ENCODE measurements at regions not wholly inside any gene's neighbourhood (a gene's known extent, or its start where the extent isn't known, plus 50 kb on each side); places are given as distances from the start of the nearest gene placed in this dataset.
"Not testable (repeated sequence)": the region's sequence is repeated elsewhere in the genome, so short reads cannot be mapped to it uniquely, and the experiment has no call there.

DNA sequence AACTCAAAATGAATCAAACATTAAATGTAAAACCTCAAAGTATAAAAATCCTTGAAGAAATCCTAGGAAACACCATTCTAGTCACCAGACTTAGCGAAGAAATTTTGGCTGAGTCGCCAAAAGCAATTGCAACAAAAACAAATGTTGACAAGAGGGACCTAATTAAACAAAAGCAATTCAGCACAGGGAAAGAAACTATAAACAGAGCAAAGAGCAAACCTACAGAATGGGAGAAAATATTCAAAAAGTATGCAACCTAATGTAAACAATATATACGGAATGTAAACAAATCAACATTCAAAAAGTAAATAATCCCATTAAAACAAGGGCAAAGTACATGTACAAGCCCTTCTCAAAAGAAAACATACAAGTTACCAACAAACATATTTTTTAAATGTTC lies 974.7 kb downstream of the TRAM1L1 start:
- Mint-ChIP-seq H3K4me1 (no peaks in the 10 kb centered on the region), H3K9me3 (no peaks in the 10 kb centered on the region), H3K4me3 (no peak overlapping the region), H3K36me3 (no peaks in the 10 kb centered on the region), H3K27me3 (no peaks in the 10 kb centered on the region), H3K27ac (no peak overlapping the region)
- DNase-seq: no peak
- no peak for ATAC-seq (ENCODE audit: low read depth)
- POLR2A ChIA-PET: no interaction called here

DNA sequence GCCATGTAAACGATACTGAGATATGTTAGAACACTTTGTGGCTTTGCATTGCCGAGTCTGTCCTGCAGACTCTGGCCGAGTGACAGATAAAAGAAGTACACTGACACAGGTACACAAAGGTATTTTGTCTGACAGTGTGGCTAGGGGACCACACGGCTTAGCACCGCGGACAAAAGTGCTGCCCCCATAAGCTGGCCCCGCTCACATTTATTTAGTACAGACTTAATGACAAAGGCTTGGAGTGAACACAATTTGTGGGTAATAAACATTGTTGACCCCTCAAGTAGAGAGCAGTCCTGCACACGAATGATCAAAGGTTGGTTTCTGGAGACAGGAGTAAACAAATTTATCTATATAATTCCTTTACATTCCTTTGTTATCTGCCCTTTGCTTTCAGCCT lies 976.8 kb downstream of the TRAM1L1 start:
- POLR2A ChIA-PET: no interaction called here
- no peak for ATAC-seq (ENCODE audit: low read depth)
- no peaks in the 10 kb centered on the region for H3K36me3 Mint-ChIP-seq
- no peak overlapping the region for H3K27ac Mint-ChIP-seq
- no peaks in the 10 kb centered on the region for H3K27me3 Mint-ChIP-seq
- H3K4me1 Mint-ChIP-seq: no peaks in the 10 kb centered on the region
- no peak overlapping the region for H3K4me3 Mint-ChIP-seq
- H3K9me3 Mint-ChIP-seq: no peaks in the 10 kb centered on the region
- no peak for DNase-seq

DNA sequence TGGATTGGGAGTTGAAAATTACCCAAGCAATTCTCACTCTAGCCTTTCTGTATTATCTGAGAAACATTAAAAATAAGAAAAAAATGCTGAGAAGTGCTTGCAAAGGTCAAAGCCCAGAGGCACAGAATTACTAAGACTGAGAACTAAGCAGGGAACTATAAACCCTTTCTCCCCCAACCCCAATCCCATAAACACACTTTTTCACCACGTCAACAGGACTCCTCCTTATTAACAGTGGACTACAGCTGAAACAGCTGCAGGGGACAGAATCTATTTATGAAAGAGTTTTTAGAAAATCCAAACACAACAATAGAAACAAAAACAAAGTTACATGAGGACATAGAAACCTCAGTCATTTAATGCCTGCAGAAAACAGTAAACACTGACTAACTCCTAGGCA lies 984.1 kb downstream of the TRAM1L1 start:
- POLR2A ChIA-PET: no interaction called here
- DNase-seq (no peak), ATAC-seq (ENCODE audit: low read depth) (no peak)
- no peaks in the 10 kb centered on the region for H3K27me3 Mint-ChIP-seq
- no peaks in the 10 kb centered on the region for H3K4me1 Mint-ChIP-seq
- H3K9me3 Mint-ChIP-seq: peaks cover 10% of the 10 kb centered on the region
- no peaks in the 10 kb centered on the region for H3K36me3 Mint-ChIP-seq
- H3K4me3 Mint-ChIP-seq: no peak overlapping the region
- no peak overlapping the region for H3K27ac Mint-ChIP-seq

DNA sequence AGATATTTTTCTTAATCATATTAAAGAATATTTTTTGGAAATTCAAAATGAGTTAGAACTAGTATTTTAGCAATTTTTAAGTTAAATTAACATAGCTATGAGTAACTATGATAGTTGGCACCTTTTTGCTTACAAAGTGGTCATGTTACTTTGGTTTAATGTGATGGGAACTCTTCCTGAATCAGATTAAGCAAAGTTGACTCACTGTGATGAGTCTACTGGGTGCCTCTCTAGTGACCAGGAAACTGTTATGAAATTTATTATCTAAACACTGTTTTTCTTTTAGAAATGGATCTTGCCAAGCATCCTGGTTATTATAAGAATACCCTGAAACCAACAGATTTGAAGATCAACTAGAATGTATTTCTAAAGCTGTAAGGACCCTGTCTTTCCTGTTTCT lies 985.8 kb downstream of the TRAM1L1 start:
- DNase-seq (no peak), ATAC-seq (ENCODE audit: low read depth) (no peak)
- H3K27me3 Mint-ChIP-seq: no peaks in the 10 kb centered on the region
- no peaks in the 10 kb centered on the region for H3K4me1 Mint-ChIP-seq
- H3K36me3 Mint-ChIP-seq: no peaks in the 10 kb centered on the region
- POLR2A ChIA-PET: no interaction called here
- H3K4me3 Mint-ChIP-seq: no peak overlapping the region
- no peak overlapping the region for H3K27ac Mint-ChIP-seq
- peaks cover 10% of the 10 kb centered on the region for H3K9me3 Mint-ChIP-seq

DNA sequence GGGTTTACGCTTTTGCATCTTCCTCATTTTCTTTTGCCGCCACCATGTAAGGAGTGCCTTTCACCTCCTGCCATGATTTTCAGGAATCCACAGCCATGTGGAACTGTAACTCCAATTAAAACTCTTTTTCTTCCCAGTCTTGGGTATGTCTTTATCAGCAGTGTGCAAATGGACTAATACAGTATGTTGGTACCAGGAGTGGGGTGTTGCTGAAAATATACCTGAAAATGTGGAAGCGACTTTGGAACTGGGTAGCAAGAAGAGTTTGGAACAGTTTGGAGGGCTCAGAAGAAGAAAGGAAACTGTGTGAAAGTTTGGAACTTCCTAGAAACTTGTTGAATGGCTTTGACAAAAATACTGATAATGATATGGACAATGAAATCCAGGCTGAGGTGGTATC lies 983.9 kb upstream of the NDST4 start:
- H3K36me3 Mint-ChIP-seq; H3K4me1 Mint-ChIP-seq; H3K4me3 Mint-ChIP-seq; POLR2A ChIA-PET; ATAC-seq (ENCODE audit: low read depth); DNase-seq; H3K27ac Mint-ChIP-seq; H3K27me3 Mint-ChIP-seq: not testable (repeated sequence)
- peaks cover 10% of the 10 kb centered on the region for H3K9me3 Mint-ChIP-seq

DNA sequence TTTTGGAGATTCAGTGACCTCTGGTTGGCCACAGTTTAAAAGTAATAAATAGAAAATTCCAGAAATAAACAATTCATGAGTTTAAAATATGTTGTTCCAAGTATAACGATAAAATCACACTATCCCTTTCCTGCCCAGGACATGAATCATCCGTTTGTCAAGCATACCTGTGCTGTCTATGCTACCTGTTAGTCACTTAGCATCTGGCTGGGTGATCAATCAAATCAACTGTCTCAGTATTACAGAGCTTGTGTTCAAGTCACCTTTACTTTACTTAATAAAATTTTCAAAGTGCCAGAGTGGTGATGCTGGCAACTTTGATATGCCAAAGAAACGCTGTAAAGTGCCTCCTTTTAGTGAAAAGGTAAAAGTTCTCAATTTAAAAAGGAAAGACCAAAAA lies 979.5 kb upstream of the NDST4 start:
- peaks cover 10% of the 10 kb centered on the region for H3K9me3 Mint-ChIP-seq
- no peak overlapping the region for H3K4me3 Mint-ChIP-seq
- DNase-seq (no peak), ATAC-seq (ENCODE audit: low read depth) (no peak)
- POLR2A ChIA-PET: no interaction called here
- no peaks in the 10 kb centered on the region for H3K36me3 Mint-ChIP-seq
- H3K27ac Mint-ChIP-seq: no peak overlapping the region
- no peaks in the 10 kb centered on the region for H3K4me1 Mint-ChIP-seq
- no peaks in the 10 kb centered on the region for H3K27me3 Mint-ChIP-seq

DNA sequence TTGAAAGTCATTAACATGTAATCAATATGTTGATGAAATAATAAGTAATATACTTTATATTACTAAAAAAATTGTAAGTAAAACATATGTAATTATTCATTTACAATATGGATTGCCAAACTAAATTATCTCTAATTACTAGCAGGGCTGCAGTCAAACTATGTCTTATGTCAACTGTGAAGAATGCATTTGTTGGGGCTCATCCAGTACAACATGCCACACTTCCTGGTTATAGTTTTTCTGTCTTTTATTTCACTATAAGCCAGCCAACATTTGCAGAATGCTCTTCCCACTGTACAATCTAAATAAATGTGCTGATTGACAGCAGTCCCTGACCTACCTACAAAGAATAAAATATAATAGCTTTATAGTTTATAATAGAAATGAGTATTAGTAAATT lies 975.4 kb upstream of the NDST4 start:
- Mint-ChIP-seq H3K36me3 (no peaks in the 10 kb centered on the region), H3K27ac (no peak overlapping the region), H3K27me3 (no peaks in the 10 kb centered on the region), H3K9me3 (no peaks in the 10 kb centered on the region), H3K4me1 (no peaks in the 10 kb centered on the region), H3K4me3 (no peak overlapping the region)
- ATAC-seq (ENCODE audit: low read depth) (no peak), DNase-seq (no peak)
- POLR2A ChIA-PET: no interaction called here

DNA sequence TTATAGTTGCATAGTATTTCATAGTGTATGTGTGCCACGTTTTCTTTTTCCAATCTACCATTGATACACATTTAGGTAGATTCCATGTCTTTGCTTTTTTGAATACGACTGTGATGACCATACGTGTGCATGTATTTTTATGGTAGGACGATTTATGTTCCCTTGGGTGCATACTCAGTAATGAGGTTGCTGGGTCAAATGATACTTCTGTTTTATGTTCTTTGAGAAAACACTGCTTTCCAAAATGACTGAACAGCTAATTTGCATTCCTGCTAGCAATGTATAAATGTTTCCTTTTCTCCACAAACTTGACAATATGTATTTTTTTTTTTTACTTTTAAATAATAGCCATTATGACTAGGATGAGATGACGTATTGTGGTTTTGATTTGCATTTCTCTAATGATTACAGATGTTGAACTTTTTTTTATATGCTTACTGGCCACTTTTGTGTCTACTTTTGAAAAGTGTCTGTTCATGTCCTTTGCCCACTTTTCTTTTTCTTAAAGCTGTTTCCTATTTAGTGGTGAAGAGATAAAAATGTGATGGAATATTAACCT lies 969.5 kb upstream of the NDST4 start:
- no peak overlapping the region for H3K27ac Mint-ChIP-seq
- ATAC-seq (ENCODE audit: low read depth) (no peak), DNase-seq (no peak)
- H3K4me1 Mint-ChIP-seq: no peaks in the 10 kb centered on the region
- no peaks in the 10 kb centered on the region for H3K36me3 Mint-ChIP-seq
- no peak overlapping the region for H3K4me3 Mint-ChIP-seq
- no peaks in the 10 kb centered on the region for H3K27me3 Mint-ChIP-seq
- no peaks in the 10 kb centered on the region for H3K9me3 Mint-ChIP-seq
- POLR2A ChIA-PET: no interaction called here

DNA sequence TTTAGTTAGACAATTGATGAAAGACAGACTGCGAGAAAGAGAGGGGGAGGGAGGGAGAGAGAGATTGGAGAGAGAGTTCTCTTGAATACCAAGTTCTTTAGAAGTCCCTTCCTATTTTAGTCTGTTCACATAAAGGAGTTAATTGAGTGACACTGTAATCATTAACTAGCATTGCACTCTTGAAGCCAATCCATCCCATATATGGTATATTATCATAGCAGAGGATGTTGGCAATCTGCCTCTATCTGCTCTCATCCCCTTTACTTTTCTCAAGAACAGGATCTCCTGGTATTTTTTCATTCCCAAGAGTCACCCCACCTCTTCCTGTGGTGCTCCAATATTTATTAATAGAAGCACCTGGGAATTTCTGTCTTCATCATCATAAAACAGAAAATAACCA lies 959.6 kb upstream of the NDST4 start:
- ATAC-seq (ENCODE audit: low read depth): no peak
- no peaks in the 10 kb centered on the region for H3K36me3 Mint-ChIP-seq
- H3K27ac Mint-ChIP-seq: no peak overlapping the region
- H3K27me3 Mint-ChIP-seq: no peaks in the 10 kb centered on the region
- H3K4me1 Mint-ChIP-seq: no peaks in the 10 kb centered on the region
- POLR2A ChIA-PET: no interaction called here
- H3K4me3 Mint-ChIP-seq: no peak overlapping the region
- DNase-seq: no peak
- no peaks in the 10 kb centered on the region for H3K9me3 Mint-ChIP-seq

DNA sequence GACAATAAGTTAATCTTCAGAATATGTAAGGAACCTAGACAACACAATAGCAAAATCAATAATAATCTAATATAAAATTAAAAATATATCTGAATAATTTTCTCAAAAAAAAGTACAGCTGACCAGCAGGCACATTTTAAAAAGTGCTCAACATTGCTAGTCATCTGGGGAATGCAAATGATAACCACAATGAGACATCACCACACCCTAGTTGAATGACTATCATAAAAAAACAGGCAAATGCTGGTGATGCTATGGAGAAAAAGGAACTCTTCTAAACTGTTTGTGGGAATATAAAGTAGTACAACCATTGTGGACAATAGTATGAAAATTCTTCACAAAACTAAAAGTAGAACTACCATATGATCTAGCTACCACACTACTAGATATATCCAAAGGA lies 956.9 kb upstream of the NDST4 start:
- no peaks in the 10 kb centered on the region for H3K4me1 Mint-ChIP-seq
- no peaks in the 10 kb centered on the region for H3K36me3 Mint-ChIP-seq
- H3K27me3 Mint-ChIP-seq: no peaks in the 10 kb centered on the region
- DNase-seq (no peak), ATAC-seq (ENCODE audit: low read depth) (no peak)
- H3K4me3 Mint-ChIP-seq: no peak overlapping the region
- POLR2A ChIA-PET: no interaction called here
- H3K9me3 Mint-ChIP-seq: no peaks in the 10 kb centered on the region
- H3K27ac Mint-ChIP-seq: no peak overlapping the region

DNA sequence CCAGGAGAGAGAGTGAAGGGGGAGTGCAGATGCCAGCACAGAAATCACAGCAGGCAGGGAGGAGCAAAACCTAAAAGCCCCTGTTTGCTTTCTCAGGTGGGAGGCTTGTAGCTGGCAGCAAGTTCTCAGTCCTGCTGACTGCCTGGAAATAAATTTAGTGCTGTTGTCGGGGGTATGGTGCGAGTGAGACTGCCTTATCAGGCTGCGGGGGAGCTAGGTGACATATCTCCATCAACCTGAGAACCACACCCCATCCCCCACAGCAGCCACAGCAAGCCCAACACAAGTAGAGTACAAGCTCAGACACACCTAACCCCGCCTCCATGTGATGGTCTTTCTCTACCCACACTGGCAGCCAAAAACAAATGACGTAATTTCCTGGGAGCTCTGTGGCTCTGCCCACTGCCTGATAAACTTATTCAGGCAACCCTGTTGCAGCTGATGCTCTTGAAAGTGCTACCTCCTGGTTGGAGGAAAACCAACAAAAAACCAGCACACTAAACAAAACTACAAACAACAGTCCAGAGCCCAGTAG lies 953.4 kb upstream of the NDST4 start:
- Mint-ChIP-seq H3K27me3 (no peaks in the 10 kb centered on the region), H3K4me3 (no peak overlapping the region), H3K9me3 (no peaks in the 10 kb centered on the region), H3K36me3 (no peaks in the 10 kb centered on the region), H3K4me1 (no peaks in the 10 kb centered on the region), H3K27ac (no peak overlapping the region)
- POLR2A ChIA-PET: no interaction called here
- DNase-seq (no peak), ATAC-seq (ENCODE audit: low read depth) (no peak)

DNA sequence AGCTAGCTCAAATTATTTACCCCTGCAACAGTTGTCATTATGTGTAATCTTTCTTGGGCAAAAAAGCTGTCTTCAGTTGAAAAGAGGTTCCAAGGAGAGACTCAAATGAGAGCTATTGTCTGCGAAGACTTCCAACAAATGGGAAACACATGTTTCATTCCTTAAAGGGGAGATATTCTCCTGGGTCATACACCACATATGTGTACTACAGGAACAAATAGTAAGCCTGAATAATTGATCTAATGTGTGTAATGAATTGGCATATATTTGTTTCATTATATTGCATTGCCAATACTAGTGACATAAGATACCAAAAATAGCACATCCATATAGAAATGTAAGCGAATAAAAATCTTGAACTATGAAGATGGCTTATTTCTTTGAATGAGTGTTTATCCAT lies 950.9 kb upstream of the NDST4 start:
- Mint-ChIP-seq H3K36me3 (no peaks in the 10 kb centered on the region), H3K9me3 (no peaks in the 10 kb centered on the region)
- no peak for DNase-seq

DNA sequence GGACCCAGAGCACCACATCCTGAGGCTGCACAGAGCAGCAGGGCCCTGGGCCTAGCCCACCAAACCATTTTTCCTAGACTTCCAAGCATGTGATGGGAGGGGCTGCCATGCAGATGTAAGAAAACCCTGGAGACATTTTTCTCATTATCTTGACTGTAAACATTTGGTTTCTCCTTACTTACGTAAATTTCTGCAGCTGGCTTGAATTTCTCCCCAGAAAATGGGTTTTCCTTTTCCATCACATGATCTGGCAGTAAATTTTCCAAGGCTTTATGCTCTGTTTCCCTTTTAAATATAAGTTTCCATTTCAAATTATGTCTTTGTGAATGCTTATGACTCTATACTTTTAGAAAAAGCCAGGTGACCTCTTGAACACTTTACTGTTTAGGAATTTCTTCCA lies 945.9 kb upstream of the NDST4 start:
- H3K27me3 Mint-ChIP-seq: no peaks in the 10 kb centered on the region
- no peaks in the 10 kb centered on the region for H3K9me3 Mint-ChIP-seq
- ATAC-seq (ENCODE audit: low read depth) (no peak), DNase-seq (no peak)
- POLR2A ChIA-PET: no interaction called here
- no peak overlapping the region for H3K4me3 Mint-ChIP-seq
- no peak overlapping the region for H3K27ac Mint-ChIP-seq
- H3K4me1 Mint-ChIP-seq: no peaks in the 10 kb centered on the region
- H3K36me3 Mint-ChIP-seq: no peaks in the 10 kb centered on the region

More for the DNA sequence above, 950.9 kb upstream of the NDST4 start:
- no peaks in the 10 kb centered on the region for H3K4me1 Mint-ChIP-seq
- H3K4me3 Mint-ChIP-seq: no peak overlapping the region
- POLR2A ChIA-PET: no interaction called here
- H3K27ac Mint-ChIP-seq: no peak overlapping the region
- no peaks in the 10 kb centered on the region for H3K27me3 Mint-ChIP-seq
- ATAC-seq (ENCODE audit: low read depth): no peak

DNA sequence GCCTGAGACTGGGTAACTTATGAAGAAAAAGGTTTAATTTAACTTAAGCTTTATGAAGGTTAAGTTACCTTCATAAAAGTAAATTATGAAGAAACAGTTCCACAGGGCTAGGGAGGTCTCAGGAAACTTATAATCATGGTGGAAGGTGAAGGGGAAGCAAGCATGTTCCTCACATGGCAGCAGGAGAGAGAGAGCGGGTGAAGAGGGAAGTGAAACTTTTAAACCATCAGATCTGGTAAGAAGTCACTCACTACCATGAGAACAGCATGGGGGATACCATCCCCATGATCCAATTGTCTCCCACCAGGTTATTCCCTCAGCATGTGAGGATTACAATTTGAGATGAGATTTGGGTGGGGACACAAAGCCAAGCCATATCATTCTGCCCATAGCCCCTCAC lies 944.7 kb upstream of the NDST4 start:
- Mint-ChIP-seq H3K4me3 (no peak overlapping the region), H3K4me1 (no peaks in the 10 kb centered on the region), H3K27ac (no peak overlapping the region), H3K27me3 (no peaks in the 10 kb centered on the region), H3K9me3 (no peaks in the 10 kb centered on the region), H3K36me3 (no peaks in the 10 kb centered on the region)
- no peak for DNase-seq
- ATAC-seq (ENCODE audit: low read depth): no peak
- POLR2A ChIA-PET: no interaction called here
